SU-DHL-6 (cell line): ENCODE measurements at regions not wholly inside any gene's neighbourhood (a gene's known extent, or its start where the extent isn't known, plus 50 kb on each side); places are given as distances from the start of the nearest gene placed in this dataset.

Experiments
- H2AFZ ChIP-seq: fragments of 200-600 bp; sonication (generic); 2 replicates; pipeline ENCODE4 v1.6.1; 2014; ENCODE audit warnings: low read depth, mild to moderate bottlenecking, moderate library complexity, mixed read lengths, antibody characterized with exemption, low read length; ENCODE audit not compliant: severe bottlenecking
- H3F3A ChIP-seq: fragments of 200-600 bp; shearing (Covaris generic); 2 replicates; pipeline ENCODE4 v1.6.0; 2016; ENCODE audit warnings: antibody characterized with exemption, mild to moderate bottlenecking; ENCODE audit not compliant: insufficient read depth
- H3K27ac ChIP-seq: fragments of 200-600 bp; sonication (generic); 2 replicates; pipeline ENCODE4 v1.5.1; 2016; ENCODE audit warnings: low read depth, mild to moderate bottlenecking, low read length, moderate library complexity, mixed read lengths
- H3K27me3 ChIP-seq: fragments of 200-600 bp; sonication (generic), shearing (Covaris generic); 2 replicates; pipeline ENCODE4 v1.6.0; 2014; ENCODE audit warnings: mild to moderate bottlenecking, low read length
- H3K36me3 ChIP-seq: fragments of 200-600 bp; sonication (generic); 2 replicates; pipeline ENCODE4 v1.6.1; 2014; ENCODE audit warnings: mild to moderate bottlenecking, low read length, mixed read lengths
- H3K4me2 ChIP-seq: fragments of 300-600, 200-600 bp; shearing (Covaris generic), sonication (generic); 2 replicates; pipeline ENCODE4 v1.6.0; 2014; ENCODE audit warnings: low read length, low read depth, mild to moderate bottlenecking; ENCODE audit not compliant: poor library complexity, severe bottlenecking
- H3K4me3 ChIP-seq: fragments of 200-600 bp; sonication (generic); 2 replicates; pipeline ENCODE4 v1.5.1; 2014; ENCODE audit warnings: antibody characterized with exemption, low read length, mild to moderate bottlenecking, mixed read lengths; ENCODE audit not compliant: insufficient read depth, poor library complexity, severe bottlenecking
- H3K79me2 ChIP-seq: fragments of 200-600 bp; sonication (generic); 2 replicates; pipeline ENCODE4 v1.6.1; 2014; ENCODE audit warnings: mild to moderate bottlenecking, low read length, moderate library complexity; ENCODE audit not compliant: insufficient read depth
- H3K9ac ChIP-seq: fragments of 200-600 bp; sonication (generic); 2 replicates; pipeline ENCODE4 v1.7.0; 2014; ENCODE audit warnings: mild to moderate bottlenecking, low read length
- H3K9me2 ChIP-seq: fragments of 200-600 bp; sonication (generic); replicated peaks from 2 replicates; pipeline ENCODE4 v1.6.1; 2014; ENCODE audit warnings: low read length; ENCODE audit not compliant: insufficient read depth
- H3K9me3 ChIP-seq: fragments of 200-600 bp; sonication (generic); 2 replicates; pipeline ENCODE4 v1.6.1; 2014; ENCODE audit warnings: low read length, mixed read lengths; ENCODE audit not compliant: insufficient read depth
- H4K20me1 ChIP-seq: fragments of 200-600 bp; sonication (generic); 2 replicates; pipeline ENCODE4 v1.6.1; 2014; ENCODE audit warnings: low read depth, mild to moderate bottlenecking, antibody characterized with exemption, low read length, moderate library complexity, mixed read lengths
- EZH2phosphoT487 ChIP-seq: fragments of 200-600 bp; sonication (generic), shearing (Covaris generic); conservative IDR thresholded peaks from 2 replicates; pipeline ENCODE4 v1.6.1; 2018; ENCODE audit warnings: mild to moderate bottlenecking, antibody characterized with exemption, low read length, moderate library complexity, mixed read lengths
- TF ChIP-seq, protein P1 (sequence below): fragments of 200-600 bp; sonication (generic); IDR thresholded peaks from one replicate; pipeline ENCODE4 v1.5.1; 2017; ENCODE audit warnings: antibody characterized with exemption, mild to moderate bottlenecking, low read length, moderate library complexity; ENCODE audit not compliant: insufficient read depth, poor library complexity, severe bottlenecking

GRCh38 chr13:76164290-76164689 is 528.2 kb downstream of the LMO7 start:
- Histone ChIP-seq H3F3A (no peaks in the 10 kb centered on the region), H3K9me2 (no peaks in the 10 kb centered on the region), H3K27ac (no peak overlapping the region), H3K27me3 (no peaks in the 10 kb centered on the region), H2AFZ (no peak overlapping the region), H3K9ac (no peak overlapping the region), H3K79me2 (no peaks in the 10 kb centered on the region), H3K4me2 (no peak overlapping the region), H3K36me3 (no peaks in the 10 kb centered on the region), H4K20me1 (no peaks in the 10 kb centered on the region), H3K9me3 (no peaks in the 10 kb centered on the region), H3K4me3 (no peak overlapping the region)
- TF ChIP-seq EZH2phosphoT487, result no peak
- TF ChIP-seq, protein P1, sequence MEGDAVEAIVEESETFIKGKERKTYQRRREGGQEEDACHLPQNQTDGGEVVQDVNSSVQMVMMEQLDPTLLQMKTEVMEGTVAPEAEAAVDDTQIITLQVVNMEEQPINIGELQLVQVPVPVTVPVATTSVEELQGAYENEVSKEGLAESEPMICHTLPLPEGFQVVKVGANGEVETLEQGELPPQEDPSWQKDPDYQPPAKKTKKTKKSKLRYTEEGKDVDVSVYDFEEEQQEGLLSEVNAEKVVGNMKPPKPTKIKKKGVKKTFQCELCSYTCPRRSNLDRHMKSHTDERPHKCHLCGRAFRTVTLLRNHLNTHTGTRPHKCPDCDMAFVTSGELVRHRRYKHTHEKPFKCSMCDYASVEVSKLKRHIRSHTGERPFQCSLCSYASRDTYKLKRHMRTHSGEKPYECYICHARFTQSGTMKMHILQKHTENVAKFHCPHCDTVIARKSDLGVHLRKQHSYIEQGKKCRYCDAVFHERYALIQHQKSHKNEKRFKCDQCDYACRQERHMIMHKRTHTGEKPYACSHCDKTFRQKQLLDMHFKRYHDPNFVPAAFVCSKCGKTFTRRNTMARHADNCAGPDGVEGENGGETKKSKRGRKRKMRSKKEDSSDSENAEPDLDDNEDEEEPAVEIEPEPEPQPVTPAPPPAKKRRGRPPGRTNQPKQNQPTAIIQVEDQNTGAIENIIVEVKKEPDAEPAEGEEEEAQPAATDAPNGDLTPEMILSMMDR, result no peak

DNA sequence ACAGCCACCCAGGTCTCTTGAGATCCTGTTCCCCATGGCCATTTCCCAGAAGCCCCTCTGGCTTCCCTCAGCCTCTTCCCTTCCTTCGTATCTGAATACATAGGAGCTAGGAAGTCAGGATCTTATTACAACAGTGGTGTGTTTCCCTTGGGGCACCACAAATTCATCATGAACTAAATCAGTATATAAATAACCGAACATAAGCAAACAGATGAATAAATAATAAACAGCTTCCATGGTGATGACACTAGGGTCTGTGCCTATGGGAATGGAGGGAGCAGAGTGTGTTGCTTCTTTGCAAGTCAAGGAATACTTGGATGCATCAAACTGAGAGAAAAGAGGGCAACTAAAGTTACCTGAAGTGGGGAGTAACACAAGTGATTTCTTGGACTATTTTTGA is 527.6 kb downstream of the LMO7 start:
- TF ChIP-seq, protein P1, result no peak
- TF ChIP-seq EZH2phosphoT487, result no peak
- Histone ChIP-seq H3K27me3 (no peaks in the 10 kb centered on the region), H3K9me3 (no peaks in the 10 kb centered on the region), H4K20me1 (no peaks in the 10 kb centered on the region), H3F3A (no peaks in the 10 kb centered on the region), H2AFZ (no peak overlapping the region), H3K79me2 (no peaks in the 10 kb centered on the region), H3K27ac (no peak overlapping the region), H3K4me3 (no peak overlapping the region), H3K9me2 (no peaks in the 10 kb centered on the region), H3K4me2 (no peak overlapping the region), H3K36me3 (no peaks in the 10 kb centered on the region), H3K9ac (no peak overlapping the region)

GRCh38 chr13:76160961-76161925 is 525.1 kb downstream of the LMO7 start:
- no peaks in the 10 kb centered on the region for H3K79me2 ChIP-seq
- no peak overlapping the region for H3K9ac ChIP-seq
- no peak for TF ChIP-seq EZH2phosphoT487
- TF ChIP-seq, protein P1, result no peak
- H3K4me2 ChIP-seq, result no peak overlapping the region
- no peaks in the 10 kb centered on the region for H3K9me2 ChIP-seq
- no peak overlapping the region for H2AFZ ChIP-seq
- H3K9me3 ChIP-seq, result no peaks in the 10 kb centered on the region
- H3K27ac ChIP-seq, result no peak overlapping the region
- no peak overlapping the region for H3K4me3 ChIP-seq
- no peaks in the 10 kb centered on the region for H3K36me3 ChIP-seq
- no peaks in the 10 kb centered on the region for H3F3A ChIP-seq
- no peaks in the 10 kb centered on the region for H3K27me3 ChIP-seq
- no peaks in the 10 kb centered on the region for H4K20me1 ChIP-seq
